ENCODE measurements at regions not wholly inside any gene's neighbourhood (a gene's known extent, or its start where the extent isn't known, plus 50 kb on each side); places are given as distances from the start of the nearest gene placed in this dataset.

GRCh38 chr5:88407341-88407740, 138.7 kb upstream of the TMEM161B start:
- H3K4me1 ChIP-seq (ENCODE audit: insufficient read depth, low read length), result no peaks in the 10 kb centered on the region
- Mint-ChIP-seq H3K9me3 (no peaks in the 10 kb centered on the region), H3K36me3 (ENCODE audit: insufficient read depth in 1 of 3, low read depth in 3 of 3) (no peaks in the 10 kb centered on the region), H3K27me3 (ENCODE audit: low read depth) (no peaks in the 10 kb centered on the region), H3K4me1 (peaks cover 9% of the 10 kb centered on the region in 2 experiments), H3K4me3 (no peak overlapping the region), H3K27ac (no peak overlapping the region)
- no peak overlapping the region for H2BK12ac ChIP-seq (ENCODE audit: insufficient read length, low read depth, low read length)
- no peak overlapping the region for H4K5ac ChIP-seq (ENCODE audit: insufficient read length, low read depth, low read length)
- H3K18ac ChIP-seq (ENCODE audit: insufficient read length, low read depth, low read length), result no peak overlapping the region
- no peak overlapping the region for H3K4ac ChIP-seq (ENCODE audit: low read depth, low read length)
- H3K79me1 ChIP-seq (ENCODE audit: insufficient read depth, low read depth, low read length, poor library complexity, severe bottlenecking), result no peaks in the 10 kb centered on the region
- no peak overlapping the region for H3K27ac ChIP-seq (ENCODE audit: insufficient read length, low read depth, low read length)
- H2AK5ac ChIP-seq (ENCODE audit: insufficient read length, low read length), result no peak overlapping the region
- H3K56ac ChIP-seq (ENCODE audit: insufficient read length, low read depth, low read length), result no peak overlapping the region
- H2BK15ac ChIP-seq (ENCODE audit: low read depth, low read length), result no peak overlapping the region
- DNase-seq, result no peak
- H3K23me2 ChIP-seq (ENCODE audit: insufficient read length, low read depth, low read length, poor library complexity, severe bottlenecking), result no peaks in the 10 kb centered on the region
- no peaks in the 10 kb centered on the region for H4K20me1 ChIP-seq (ENCODE audit: control insufficient read depth, insufficient read depth, insufficient read length)
- no peak overlapping the region for H2AFZ ChIP-seq (ENCODE audit: low read length)
- no peak overlapping the region for H4K8ac ChIP-seq (replicated peaks; ENCODE audit: insufficient read length, low read depth, low read length)
- no peak overlapping the region for H4K91ac ChIP-seq (ENCODE audit: insufficient read length, low read depth, low read length)
- WGBS (ENCODE audit: extremely low coverage, insufficient read length, low lambda C conversion rate), result no CpG with 5 or more reads among the region's 4 CpGs
- no peak overlapping the region for H3K23ac ChIP-seq (ENCODE audit: insufficient read length, low read depth, low read length)
- no peak for TF ChIP-seq CTCF (conservative IDR thresholded peaks at IDR 0.05)
- H2BK120ac ChIP-seq (ENCODE audit: low read depth, low read length, poor library complexity, severe bottlenecking), result no peak overlapping the region
- no peaks in the 10 kb centered on the region for H3K27me3 ChIP-seq (ENCODE audit: insufficient read depth, low read length)
- H3K9me3 ChIP-seq (ENCODE audit: control insufficient read depth, low read depth, low read length), result no peaks in the 10 kb centered on the region
- no peak overlapping the region for H2BK20ac ChIP-seq (ENCODE audit: low read depth, low read length, poor library complexity, severe bottlenecking)
- H3K9ac ChIP-seq (ENCODE audit: extremely low read depth, insufficient read length, low read length), result no peak overlapping the region
- H3K4me2 ChIP-seq (ENCODE audit: insufficient read depth, insufficient read length, low read length), result no peak overlapping the region
- H3K79me2 ChIP-seq (ENCODE audit: insufficient read depth, low read length), result no peaks in the 10 kb centered on the region
- H3K14ac ChIP-seq (ENCODE audit: insufficient read depth, low read length), result no peak overlapping the region
- no peak overlapping the region for H3T11ph ChIP-seq (ENCODE audit: low read length)
- no peak overlapping the region for H2BK5ac ChIP-seq (ENCODE audit: insufficient read length, low read length)
